Islet precursor cell (in vitro differentiated cells): ENCODE measurements at regions not wholly inside any gene's neighbourhood (a gene's known extent, or its start where the extent isn't known, plus 50 kb on each side); places are given as distances from the start of the nearest gene placed in this dataset.

ENCODE experiments used
- DNase-seq: peaks from one replicate; pipeline ENCODE4 v3.0.0-alpha.2; 2018

DNA sequence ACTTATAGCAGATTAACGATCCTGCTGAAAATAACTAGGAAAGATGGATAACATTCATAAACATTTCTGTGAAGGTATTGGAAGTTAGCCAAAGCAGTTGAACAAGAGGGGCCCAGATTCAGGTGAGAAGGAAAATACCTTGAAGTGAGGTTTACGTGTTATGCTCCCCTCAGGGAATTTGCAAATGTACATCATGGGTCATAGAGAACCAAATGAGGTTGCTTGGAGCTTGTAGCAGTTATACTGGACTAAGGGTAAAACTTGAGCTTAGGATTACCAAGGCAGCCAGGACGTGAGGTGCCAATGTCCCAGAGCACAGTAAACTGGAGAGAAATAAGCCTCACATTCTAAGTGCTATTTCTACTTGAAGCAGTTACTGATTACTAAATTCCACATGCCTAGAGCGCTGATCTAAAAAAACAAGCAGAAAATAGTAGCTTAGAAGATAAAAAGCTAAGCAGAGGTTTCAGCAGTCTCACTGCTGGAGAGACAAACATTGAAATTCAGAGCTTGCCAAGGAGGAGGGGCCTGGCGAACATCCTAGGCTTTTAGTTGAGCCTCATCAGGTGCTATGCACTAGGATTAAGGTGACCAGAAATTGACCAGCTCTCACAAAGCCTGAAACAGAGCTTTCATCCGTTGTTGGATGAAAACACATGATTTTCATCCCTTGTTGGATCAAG is 136.7 kb upstream of the FAM20A start:
- DNase-seq = no peak

DNA sequence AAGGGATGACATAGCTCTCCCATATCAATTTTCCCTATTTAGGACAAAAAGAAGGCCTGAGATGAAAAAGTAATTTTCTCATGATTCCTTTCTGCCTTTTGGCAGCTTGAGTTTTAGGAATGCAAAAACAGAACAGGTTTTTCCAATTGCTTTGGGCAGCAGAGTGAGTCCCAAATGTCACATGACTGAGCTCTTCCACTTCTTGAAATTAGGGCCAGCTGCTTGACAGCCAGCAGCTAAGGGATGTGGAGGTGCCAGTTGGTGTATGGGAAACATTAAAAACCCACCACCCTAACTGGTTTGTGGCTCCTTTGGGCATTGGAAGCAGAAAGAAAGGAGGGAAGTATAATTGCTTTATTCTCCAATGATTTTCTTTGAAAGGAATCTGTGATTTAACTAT is 133.8 kb upstream of the FAM20A start:
- no peak for DNase-seq

DNA sequence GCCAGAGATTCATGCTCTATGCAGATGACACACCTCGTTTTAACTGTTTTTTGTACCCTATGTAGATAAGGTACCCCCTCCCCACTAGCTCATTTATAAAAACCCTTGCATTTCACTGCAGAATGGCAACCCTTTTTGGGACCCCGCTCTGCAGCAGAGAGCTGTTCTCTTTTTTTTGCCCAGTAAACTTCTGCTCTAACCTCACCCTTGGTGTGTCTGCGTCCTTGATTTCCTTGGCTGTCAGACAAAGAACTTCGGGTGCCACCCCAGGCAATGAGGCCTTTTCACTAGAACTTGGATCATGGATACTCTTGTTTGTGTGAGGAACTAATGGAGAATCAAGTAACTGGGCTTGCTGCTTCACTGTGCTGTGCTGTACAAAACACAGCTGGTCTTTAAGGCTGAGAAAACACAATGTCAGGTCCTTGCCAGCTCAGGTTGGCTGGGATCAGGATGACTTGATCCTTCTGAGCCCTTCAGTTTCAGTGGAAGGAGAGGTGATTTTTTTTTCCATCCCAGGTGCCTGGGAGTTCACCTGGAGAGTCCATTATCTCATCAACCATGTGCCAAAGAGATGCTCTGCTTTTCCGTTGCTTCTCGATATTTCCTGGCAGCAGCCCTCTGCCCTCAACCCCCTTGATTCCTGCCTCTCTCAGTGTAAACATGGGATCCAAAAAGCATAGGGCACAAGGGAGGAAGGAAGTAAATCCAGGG is 133.2 kb upstream of the FAM20A start:
- DNase-seq = no peak

DNA sequence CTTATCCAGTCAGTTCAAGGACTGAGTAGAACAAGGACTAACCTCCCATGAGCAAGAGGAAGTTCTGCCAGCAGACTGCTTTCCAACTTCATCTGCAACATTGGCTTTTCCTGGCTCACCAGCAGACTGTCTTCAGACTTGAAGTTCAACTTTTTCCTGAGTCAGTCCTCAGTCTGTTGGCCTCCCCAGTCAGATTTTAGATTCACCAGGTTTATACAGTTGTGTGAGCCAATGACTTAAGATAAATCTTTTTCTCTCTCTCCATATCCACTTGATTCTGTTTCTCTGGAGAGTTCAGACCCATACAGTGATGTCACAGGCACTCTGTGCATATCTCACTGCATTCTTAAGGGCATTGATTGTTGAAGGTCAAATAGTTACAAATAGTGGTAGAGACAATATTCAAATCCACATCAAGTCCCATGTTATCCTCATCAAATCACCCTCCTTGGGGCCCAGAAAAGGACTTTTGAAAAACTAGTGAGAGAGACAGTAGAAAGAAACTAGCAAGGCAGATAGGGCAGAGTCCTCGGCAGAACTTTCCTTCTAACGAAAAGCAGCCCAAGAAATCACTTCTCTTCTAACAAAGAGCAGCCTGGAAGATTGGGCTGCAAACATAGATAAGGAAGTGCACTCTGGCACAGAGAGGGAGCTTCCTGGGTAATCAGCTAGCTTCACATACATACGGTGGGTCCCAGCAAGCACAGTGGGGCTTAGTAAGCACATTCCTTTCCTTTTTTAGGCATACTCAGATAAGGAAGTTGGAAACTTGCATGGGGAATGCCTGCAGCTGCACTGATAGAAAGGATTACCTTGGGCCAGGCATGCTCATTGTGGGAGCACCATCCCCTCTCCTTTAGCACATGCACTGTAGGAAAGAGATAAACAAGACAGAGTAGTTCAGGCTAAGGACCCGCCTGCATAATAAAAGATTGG is 132.3 kb upstream of the FAM20A start:
- DNase-seq = peak; percentile 93

DNA sequence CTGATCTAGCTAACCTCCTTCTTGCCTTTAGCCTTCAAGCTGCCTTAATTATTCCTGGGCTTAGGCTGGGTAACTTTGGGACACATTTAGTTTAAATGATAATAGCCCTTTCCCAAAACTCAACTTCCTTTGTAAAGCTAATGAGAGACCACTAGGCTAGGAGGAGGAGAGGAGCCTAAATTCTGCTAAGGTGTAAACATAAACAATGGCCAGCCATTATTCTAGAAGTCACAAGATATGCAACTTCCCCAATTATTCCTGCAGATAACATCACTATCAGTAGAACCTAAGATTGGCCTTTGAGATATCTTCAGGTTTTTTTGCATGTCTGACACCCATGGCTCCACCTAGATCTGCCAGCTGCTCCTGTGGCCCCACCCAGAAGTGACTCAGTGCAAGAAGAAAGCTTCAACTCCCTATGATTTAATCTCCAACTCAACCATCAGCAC is 131.2 kb upstream of the FAM20A start:
- peak; percentile 74 for DNase-seq

DNA sequence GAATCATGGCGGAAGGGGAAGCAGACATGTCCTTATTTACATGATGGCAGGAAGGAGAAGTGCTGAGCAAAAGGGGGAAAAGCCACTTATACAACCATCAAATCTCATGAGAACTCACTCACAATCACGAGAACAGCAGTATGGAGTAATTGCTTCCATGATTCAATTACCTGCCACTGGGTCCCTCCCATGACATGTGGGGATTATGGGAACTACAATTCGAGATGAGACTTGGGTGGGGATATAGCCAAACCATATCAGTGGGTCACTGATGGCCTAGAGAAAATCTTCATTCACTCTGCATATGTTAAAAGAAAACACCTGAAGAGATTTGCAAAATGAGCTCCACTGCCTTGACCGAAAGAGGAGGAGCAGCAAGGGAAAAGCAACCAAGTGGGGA is 130.3 kb upstream of the FAM20A start:
- no peak for DNase-seq

DNA sequence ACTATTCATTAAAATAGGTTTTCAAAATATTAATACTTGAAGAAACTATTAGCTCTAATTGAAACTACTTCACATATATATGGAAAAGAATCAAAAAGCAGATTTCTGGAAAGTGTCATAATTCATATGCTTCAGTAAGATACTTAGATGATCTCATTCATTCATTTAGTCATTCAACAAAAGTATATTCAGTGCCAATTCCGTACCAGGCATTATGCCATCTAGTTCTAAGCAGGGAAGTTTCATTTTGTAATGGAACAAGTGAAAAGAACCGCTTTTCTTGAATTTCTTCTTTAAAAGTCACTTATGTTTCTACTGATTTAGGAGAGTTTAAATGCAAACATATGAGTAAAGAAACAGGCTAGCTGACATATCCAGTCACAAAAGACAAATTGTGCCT is 118.3 kb upstream of the FAM20A start:
- no peak for DNase-seq

DNA sequence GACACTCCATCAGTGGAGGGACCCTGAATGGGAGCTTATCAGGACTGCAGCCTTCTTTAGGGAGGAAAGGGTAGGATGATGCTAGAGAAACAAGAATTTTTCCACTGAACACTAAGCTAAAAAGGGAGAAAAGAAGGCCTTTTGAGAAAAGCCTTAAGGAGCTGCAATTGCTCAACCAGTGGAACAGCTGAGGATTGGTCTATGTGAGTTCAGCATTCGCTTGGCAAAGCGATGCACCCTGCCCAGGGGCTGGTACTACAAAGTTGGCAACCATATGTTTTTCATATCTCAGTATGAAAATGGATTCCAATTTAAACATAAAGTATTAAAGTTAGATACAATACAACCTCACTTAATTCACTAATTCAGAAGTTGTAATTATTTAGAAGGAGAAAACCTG is 117.8 kb upstream of the FAM20A start:
- no peak for DNase-seq

DNA sequence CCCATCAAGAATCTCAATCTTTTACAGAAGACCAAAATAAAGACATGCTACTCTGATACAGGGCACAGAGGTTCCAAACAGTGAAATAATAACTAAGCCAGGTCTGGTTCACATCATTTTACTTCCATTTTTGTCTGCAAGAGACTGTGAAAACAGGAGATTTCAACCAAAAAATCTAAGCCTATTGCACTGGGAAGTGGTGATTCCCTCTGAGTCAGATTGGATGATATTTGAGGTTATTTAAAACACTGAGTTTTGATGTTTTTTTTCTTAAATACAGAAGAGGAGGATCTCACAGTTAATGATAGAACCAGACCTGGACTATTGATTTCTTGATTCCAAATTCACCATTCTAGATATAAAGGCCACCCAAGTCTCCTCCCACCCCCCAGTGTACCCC is 117.3 kb upstream of the FAM20A start:
- DNase-seq = no peak

DNA sequence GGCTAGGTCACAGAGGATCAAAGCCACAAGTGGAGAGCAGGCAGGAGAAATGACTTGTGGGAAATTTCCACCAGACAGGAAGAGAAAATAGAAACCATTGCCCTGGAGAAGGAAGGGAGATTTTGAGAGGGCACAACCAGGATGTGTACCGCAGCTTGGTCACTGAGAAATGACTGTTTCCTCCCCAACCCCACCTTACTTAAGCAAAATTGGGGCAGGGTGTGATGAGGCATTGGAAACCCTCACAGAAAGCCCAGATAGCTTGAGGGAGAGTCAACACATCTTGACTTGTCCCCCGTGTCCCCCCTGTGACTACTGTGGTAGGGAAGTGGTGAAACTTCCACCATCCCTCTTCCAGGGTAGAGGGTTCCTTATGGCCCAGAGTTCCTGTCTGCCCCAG is 113.5 kb upstream of the FAM20A start:
- no peak for DNase-seq

DNA sequence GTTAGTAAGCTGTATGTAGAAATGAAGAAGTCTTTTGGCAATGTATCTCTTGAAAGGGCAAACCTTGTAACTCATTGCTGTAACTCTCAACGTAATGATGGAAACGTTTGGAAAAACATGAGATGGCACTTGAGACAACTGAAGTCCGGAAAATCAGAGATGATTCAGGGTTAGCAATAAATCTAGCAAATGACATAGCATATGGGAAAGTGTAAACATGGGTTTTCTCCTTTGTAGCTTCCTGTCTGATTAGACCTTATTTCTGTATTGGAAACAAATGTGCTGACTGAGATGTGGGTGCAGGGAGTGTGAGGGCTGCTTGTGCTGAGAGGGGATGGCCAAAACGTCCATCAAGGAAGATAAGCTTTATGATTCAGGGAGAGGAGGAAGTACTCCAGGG is 110.7 kb upstream of the FAM20A start:
- no peak for DNase-seq

DNA sequence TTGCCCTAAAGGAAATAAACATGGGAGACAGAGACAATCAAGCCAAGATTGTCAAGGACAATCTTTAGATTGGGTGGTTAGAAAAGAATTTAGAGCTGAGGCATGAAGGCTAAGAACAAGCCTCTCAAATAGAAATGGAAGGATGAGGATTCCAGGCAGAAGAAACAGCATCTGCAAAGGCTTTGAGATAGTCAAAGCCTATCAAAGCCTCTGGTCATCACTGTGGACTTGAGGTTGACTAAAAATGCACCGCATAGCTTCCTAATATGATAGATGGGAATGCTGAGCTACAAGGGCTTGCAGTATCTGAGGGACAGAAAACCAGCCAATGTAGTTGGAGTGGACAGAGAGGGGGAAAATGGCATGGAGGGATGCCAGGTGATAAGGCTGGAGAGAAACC is 109.8 kb upstream of the FAM20A start:
- no peak for DNase-seq

DNA sequence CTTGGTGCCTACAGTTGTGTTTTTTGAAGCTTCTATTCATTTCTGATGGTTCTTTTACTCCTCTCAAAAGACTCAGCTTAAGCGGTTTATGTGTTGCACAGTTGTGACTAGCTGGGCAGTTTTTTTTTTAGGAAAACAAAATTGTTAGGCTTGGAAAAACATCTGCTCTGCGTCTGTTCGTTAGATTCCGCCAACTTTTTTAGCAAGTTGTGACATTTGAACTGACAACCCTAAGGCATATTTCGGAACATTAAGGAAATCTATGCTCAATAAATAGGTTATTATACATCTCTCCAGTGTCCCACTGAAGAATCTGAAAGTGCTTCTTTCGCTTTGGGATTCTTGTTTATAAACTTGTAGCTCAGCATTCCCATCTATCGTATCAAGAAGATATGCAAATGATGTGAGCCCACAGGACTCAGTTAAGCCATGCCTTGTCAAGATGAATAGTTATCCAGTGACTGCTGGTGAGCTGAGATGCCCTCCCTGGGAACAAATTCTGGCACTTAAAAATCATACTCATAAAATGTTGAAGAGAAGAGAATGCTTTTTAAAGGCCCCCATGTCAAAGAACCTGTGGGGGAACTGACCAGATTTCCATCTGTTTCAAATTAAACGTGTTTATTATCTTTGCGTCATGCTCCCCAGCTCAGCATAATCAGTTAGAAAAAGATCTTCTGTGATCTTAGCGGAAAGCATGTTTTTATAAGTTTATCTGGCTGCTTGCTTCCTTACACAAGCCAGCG is 109.0 kb upstream of the FAM20A start:
- DNase-seq = no peak

DNA sequence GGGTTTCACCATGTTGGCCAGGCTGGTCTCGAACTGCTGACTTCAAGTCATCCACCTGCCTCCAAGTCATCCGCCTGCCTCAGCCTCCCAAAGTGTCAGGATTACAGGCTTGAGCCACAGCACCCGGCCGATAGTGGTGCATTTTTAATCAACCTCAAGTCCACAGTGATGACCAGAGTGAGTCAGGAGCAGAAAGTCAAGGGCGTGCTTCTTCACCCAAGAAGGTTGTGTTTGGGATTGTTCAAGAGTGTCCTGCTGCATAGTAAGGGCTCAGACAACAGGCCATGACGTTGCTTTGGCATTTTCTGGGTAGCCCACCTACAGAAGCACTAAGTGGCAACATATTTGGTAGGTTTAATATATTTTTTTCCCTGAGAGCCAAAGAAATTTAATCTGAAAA is 108.3 kb upstream of the FAM20A start:
- no peak for DNase-seq

DNA sequence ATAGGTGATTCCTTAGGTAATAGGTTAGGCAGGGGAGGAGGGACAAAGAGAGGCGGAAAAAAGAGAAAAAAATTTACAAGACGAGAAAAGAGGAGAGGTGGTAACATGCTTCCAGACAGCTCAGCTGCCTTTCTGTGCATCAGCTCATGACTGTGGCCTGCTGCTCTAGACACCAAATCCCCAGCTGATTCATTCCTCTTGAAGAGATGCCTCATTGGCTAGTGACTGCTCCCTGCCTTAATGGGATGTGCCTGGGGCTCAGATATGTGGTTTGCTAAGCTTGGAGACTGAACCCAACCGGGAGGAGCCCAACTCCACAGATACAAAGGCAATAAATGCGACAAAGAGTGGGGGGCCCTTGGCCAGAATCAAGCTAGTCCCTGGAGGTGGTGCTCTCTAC is 105.9 kb upstream of the FAM20A start:
- peak; percentile 84 for DNase-seq

DNA sequence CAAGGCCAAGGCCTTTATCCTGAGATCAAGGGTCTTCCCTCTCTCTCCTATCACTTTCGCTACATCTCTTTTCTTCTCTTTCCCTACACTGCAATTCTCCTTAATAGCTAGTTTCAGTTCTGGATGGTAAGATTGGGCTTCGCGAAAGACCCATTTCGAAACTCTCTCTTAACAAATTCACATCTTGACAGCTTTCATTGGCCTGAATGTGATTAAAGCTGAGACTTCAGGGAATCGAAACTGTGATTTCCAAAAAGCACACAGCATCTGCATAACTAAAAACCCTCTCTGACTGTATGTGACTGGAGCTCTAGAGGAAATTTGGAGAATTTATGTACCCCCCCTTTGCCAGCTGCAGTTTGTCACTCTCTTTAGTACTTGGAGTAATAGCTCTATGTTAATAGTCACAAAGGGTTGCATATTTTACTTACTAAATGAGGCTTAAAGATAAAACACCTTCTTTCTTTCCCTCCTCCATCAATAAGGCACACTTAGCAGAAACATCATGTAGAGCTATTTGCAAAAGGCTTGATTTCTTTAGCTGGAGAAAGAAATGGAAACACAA is 105.3 kb upstream of the FAM20A start:
- no peak for DNase-seq

DNA sequence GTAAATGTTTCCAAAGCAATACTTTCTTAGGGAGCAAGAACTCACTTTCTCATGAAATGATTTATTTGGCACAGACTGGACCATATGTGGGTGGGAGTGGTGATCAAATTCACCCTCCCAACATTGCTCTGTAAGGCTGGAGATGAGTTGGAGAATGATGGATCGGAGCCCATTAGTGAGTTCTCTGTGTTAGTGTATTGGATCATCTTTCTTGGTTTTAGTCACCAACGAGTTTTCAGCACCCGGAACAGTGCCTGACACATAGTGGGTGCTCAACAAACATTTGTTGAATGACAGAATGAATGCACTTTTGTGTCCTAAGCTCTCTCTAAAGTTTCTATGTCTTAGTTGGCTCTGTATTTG is 104.5 kb upstream of the FAM20A start:
- DNase-seq = no peak

DNA sequence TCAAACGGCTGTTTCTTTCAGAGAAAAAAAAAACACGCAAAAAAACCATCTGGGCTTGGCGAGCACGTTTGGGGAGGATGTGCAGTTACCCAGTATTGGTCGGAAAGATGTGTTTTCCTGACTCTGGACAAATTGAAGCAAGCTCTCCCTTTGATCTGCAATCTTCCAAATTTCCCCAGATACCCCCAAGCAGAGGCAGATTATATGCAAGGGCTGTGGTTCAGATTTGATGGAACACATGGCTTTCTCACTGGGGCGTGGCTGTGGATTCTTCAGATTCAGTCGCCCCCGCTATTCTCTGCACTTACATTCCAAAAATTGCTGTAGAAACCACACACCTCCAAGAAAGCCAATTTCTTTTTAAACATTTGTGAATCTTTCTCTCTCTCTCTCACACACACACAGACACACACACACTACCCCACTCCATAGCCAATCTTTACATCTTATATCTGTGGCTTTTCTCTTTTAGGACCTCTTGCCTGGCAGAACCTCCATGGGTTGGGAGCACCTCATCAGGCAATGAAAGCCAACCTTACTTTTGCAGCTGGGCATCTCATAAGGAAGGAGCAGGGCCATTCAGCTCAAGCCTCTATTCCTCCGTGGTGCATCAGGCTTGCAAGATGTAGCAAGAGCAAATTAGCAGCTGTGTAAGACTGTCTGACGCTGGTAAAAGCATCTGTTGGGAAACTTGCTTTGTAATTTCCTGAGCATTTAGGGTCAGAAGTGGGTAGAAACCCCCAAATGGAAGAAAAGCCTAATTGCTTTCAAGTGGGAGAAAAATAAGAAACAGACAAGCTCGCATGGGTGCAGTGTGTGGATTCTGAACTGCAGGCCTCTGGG is 103.9 kb upstream of the FAM20A start:
- no peak for DNase-seq

DNA sequence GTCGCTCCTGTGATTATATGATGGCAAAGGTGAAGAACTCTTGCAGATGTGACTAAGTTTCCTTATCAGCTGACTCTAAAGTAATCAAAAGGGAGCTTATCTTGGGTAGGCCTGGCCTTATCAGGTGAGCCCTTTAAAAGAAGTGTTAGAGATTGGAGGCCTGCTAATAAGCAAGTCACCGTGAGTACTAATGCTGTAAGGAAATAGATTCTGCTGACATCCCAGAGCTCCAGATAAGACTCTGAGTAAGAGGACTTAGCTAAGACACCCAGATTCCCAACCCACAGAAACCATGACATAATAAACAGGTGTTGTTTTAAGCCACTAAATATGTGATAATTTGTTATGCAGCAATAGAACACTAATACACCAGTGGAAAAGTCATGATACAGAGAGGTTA is 99.9 kb upstream of the FAM20A start:
- no peak for DNase-seq

DNA sequence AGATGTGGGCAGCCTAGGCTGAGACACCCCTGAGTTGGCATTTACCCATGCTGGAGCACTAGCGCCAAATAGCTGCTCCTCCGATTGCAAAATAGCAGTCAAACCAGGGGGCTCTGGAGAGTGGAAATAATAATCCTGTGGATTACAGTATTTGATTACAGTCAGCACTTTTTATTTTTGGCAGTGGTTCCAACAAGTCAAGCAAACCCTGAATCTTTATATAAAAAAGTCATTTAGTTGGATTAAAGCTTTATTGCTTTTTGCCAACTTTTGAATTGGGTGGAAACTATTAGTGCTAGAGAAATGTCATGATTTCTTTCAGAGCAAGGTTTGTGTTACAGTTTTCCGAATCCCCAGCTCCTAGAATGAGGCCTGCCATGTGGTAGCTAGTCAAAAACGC is 99.3 kb upstream of the FAM20A start:
- no peak for DNase-seq

DNA sequence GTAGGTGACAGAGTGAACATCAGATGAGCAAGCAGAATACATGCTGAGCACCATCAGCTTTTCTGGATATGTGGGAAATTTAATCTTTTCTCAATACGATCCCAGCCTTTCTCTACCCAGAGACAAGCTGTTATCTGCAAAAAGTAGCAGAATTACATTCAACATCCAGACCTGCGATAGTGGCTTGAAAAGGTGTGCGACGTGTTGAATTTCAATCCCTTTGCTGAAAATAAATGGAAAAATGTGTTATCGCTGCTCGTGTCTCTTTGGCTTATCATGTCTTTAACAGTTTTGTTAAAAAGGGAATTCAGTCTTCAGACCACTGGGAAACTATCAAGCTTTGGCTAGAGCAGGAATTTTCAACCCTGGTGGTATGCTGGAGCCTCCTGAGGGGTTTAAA is 98.8 kb upstream of the FAM20A start:
- no peak for DNase-seq

DNA sequence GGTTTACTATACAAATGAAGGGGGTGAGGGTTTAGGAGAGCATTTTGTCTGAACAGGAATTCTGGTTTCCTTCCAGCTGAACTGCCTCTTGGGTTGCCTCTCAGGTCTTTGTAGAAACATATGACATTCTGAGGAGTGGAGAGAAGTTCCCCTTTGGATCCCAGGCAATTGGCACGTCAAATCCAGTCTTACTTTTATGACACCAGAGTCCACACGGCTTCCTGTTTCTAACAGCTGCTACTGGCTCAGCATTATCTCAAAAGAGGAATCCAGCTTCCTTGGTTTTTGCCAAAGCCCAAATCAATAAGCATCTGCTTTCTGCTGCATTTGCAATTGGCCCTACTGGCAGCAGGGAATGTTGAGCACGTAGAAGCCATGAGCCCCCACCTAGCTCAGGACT is 97.6 kb upstream of the FAM20A start:
- no peak for DNase-seq
